GM10248 (cell line): ENCODE measurements at regions not wholly inside any gene's neighbourhood (a gene's known extent, or its start where the extent isn't known, plus 50 kb on each side); places are given as distances from the start of the nearest gene placed in this dataset.

Experiments
- CTCF ChIA-PET: fragments of 300-600 bp; sonication (Branson Sonifier 250); formaldehyde crosslinking; extraction: SDS; loops from one replicate; lab custom pipeline; 2021; ENCODE audit warnings: antibody characterized with exemption; lab: Yijun Ruan, JAX
- POLR2A ChIA-PET: fragments of 350-650 bp; sonication (Branson Sonifier 250); formaldehyde crosslinking; extraction: SDS; loops from one replicate; lab custom pipeline; 2020; ENCODE audit warnings: antibody characterized with exemption; lab: Yijun Ruan, JAX
- DNase-seq: peaks from one replicate; pipeline ENCODE4 v3.0.0; 2012; ENCODE audit errors: extremely low spot score
- CTCF ChIP-seq: IDR thresholded peaks from 2 replicates; pipeline ENCODE4 v1.5.1; 2012; ENCODE audit warnings: mild to moderate bottlenecking, low read depth; ENCODE audit errors: extremely low read depth, missing control alignments, control extremely low read depth

GRCh38 chr3:10700821-10701220, 115.2 kb upstream of the SLC6A11 start:
- DNase-seq: no peak
- TF ChIP-seq CTCF: no peak
- ChIA-PET POLR2A (no interaction called here), CTCF (interaction anchor here (1.4 kb wide), 1 partner anchor 38 kb away, joined by 3 read pairs; no protein-coding TSS in a partner anchor)

GRCh38 chr3:10702961-10703740, 112.9 kb upstream of the SLC6A11 start:
- no peak for TF ChIP-seq CTCF
- no peak for DNase-seq
- POLR2A ChIA-PET: no interaction called here
- CTCF ChIA-PET: interaction anchor here (0.9 kb wide), 1 partner anchor 14 kb away, joined by 3 read pairs; no protein-coding TSS in a partner anchor

- CTCF ChIA-PET: no interaction called here
- DNase-seq: no peak
- POLR2A ChIA-PET: no interaction called here
- TF ChIP-seq CTCF: no peak
These were observed 112.2 kb upstream of the SLC6A11 start for GRCh38 chr3:10703875-10704274.

GRCh38 chr3:10706156-10706739, 109.8 kb upstream of the SLC6A11 start:
- CTCF ChIA-PET: no interaction called here
- POLR2A ChIA-PET: no interaction called here
- TF ChIP-seq CTCF: no peak
- no peak for DNase-seq

GRCh38 chr3:10706740-10707399, 109.2 kb upstream of the SLC6A11 start:
- ChIA-PET CTCF (no interaction called here), POLR2A (no interaction called here)
- no peak for TF ChIP-seq CTCF
- DNase-seq: no peak

GRCh38 chr3:10707400-10708215, 108.4 kb upstream of the SLC6A11 start:
- no peak for TF ChIP-seq CTCF
- POLR2A ChIA-PET: no interaction called here

More at GRCh38 chr3:10707400-10708215, 108.4 kb upstream of the SLC6A11 start:
- no peak for DNase-seq
- CTCF ChIA-PET: no interaction called here
